Motor neuron (in vitro differentiated cells): ENCODE measurements at regions not wholly inside any gene's neighbourhood (a gene's known extent, or its start where the extent isn't known, plus 50 kb on each side); places are given as distances from the start of the nearest gene placed in this dataset.

Experiments
- ATAC-seq, 8 experiments: fragments of 200-7000 bp; cut with Tn5 transposase; replicated peaks in 6 of 8; 2 replicates each; pipeline ENCODE4 v1.8.0; 2021; ENCODE audit warnings: mild to moderate bottlenecking in 8 of 8, moderate library complexity in 8 of 8
- H3K27ac ChIP-seq, 2 donors: fragments of 250-450 bp; sonication (Bioruptor Pico); 2 replicates each; pipeline ENCODE4 v1.9.0; 2021; ENCODE audit warnings: antibody characterized with exemption in 2 of 2, mild to moderate bottlenecking in 2 of 2, moderate library complexity in 1 of 2
- H3K4me1 ChIP-seq, 2 donors: fragments of 250-450 bp; sonication (Bioruptor Pico); replicated peaks in 1 of 2; 2 replicates each; pipeline ENCODE4 v1.6.1; 2021; ENCODE audit warnings: antibody characterized with exemption in 2 of 2, mild to moderate bottlenecking in 2 of 2, moderate library complexity in 1 of 2
- H3K4me3 ChIP-seq, 5 donors: fragments of 250-450 bp; sonication (Bioruptor Pico); 2 replicates each; pipeline ENCODE4 v1.9.0; 2021; ENCODE audit warnings: antibody characterized with exemption in 5 of 5, mild to moderate bottlenecking in 5 of 5, moderate library complexity in 4 of 5
- WGBS, 10 experiments: fragments of 450-650 bp; shearing (Covaris generic); methylation state at CpG; one replicate each; pipeline ENCODE4 v1.0.0; 2022; 5-methylcytosine and 5-hydroxymethylcytosine counted together
- in situ Hi-C, 9 experiments: fragments of 400-800 bp; cut with MboI; loops; one replicate each; pipeline ENCODE4 v1.15.0; 2021; ENCODE audit warnings: low sequenced_read_pairs in 9 of 9, low pct_unique_long_range_greater_than_20kb in 2 of 9; ENCODE audit not compliant: unreplicated experiment in 9 of 9

DNA sequence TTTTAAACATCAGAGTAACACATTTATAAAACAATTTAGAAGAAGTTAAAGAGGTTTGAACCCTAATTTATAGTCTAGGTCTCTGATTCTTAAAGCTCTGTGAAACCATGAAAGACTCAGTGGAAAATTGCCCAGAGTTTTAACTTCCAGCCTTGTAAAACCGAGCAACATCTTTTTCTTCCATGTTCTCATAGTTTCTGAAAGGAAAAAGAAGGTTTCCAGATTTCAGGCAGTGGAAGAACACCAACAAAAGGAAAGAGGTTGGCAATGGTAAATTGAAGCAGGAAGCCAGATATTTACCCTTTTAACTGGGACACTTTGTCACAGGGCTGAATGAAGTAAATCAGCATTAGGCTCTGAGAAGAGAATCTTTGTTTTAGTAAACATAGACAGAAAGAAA lies 1999.3 kb downstream of the MAT2B start:
- Histone ChIP-seq H3K4me1 (no peaks in the 10 kb centered on the region), H3K4me3 (no peak overlapping the region), H3K27ac (no peak overlapping the region)
- WGBS, 10 experiments, result 0 to 92% (median 71%) methylated on average over 1 of the region's 1 CpG; no CpG with 5 or more reads in 1 of the 10 experiments
- ATAC-seq, result no peak
- in situ Hi-C loops, result no loop called here

DNA sequence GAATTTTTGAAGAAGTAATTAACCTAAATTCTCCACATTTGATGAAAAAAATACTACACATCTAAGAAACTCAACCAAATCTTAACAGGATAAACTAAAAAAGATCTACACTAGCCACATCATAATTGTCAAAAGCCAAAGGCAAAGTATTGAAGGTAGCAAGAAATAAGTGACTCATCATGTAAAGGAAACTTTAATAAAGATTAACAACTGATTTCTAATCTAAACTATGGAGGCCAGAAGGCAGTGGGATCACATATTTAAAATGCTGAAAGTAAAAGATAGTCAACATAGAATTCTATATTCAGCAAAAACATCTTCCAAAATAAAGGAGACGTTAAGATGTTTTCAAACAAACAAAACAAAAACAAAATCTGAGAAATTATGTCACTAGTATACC lies 2002.9 kb downstream of the MAT2B start:
- Histone ChIP-seq H3K4me1 (no peaks in the 10 kb centered on the region), H3K27ac (no peak overlapping the region), H3K4me3 (no peak overlapping the region)
- ATAC-seq, result no peak
- in situ Hi-C loops, result no loop called here
- whole genome bisulfite sequencing, 10 experiments, result 5 to 100% (median 81%) methylated on average over 1 of the region's 1 CpG

GRCh38 chr5:165508861-165509260 lies 2003.4 kb downstream of the MAT2B start:
- Histone ChIP-seq H3K4me3 (no peak overlapping the region), H3K27ac (no peak overlapping the region), H3K4me1 (no peaks in the 10 kb centered on the region)
- in situ Hi-C loops, result no loop called here
- ATAC-seq, result no peak

- Histone ChIP-seq H3K4me1 (peaks cover 4 to 11% of the 10 kb centered on the region in 2 donors), H3K27ac (no peak overlapping the region), H3K4me3 (no peak overlapping the region)
- ATAC-seq, result peak in 3 of 8 experiments; percentile 30 to 77 (median 46)
- WGBS, 10 experiments, result 6 to 86% (median 56%) methylated on average over 3 to 8 of the region's 8 CpGs; no CpG with 5 or more reads in 1 of the 10 experiments
- in situ Hi-C loops, result no loop called here
Measured at GRCh38 chr5:165521816-165522610, 2016.6 kb downstream of the MAT2B start.

DNA sequence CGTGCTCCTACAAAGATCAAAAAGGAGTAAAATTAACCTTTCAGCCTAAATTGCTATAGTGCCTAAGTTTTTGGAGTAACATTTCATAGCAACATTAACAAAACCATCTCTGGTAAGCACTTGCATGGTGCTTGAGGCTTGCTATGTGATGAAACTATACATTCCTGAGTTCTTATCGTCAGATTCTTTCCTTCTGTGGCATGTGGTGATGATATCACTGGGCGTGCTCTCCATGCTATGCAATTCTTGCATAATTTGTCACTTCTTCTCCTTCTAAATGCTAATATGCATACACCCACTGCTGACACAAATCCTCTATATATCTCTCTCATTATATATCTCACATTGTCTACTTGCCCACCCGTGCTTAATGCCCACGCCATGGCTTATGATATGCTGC lies 2019.9 kb downstream of the MAT2B start:
- Histone ChIP-seq H3K27ac (no peak overlapping the region), H3K4me3 (no peak overlapping the region), H3K4me1 (peaks cover 4 to 11% of the 10 kb centered on the region in 2 donors)
- in situ Hi-C loops, result no loop called here
- 4 to 100% (median 82%) methylated on average over 1 to 5 of the region's 5 CpGs for WGBS, 10 experiments
- peak in 4 of 8 experiments; percentile 35 to 100 (median 96) for ATAC-seq

DNA sequence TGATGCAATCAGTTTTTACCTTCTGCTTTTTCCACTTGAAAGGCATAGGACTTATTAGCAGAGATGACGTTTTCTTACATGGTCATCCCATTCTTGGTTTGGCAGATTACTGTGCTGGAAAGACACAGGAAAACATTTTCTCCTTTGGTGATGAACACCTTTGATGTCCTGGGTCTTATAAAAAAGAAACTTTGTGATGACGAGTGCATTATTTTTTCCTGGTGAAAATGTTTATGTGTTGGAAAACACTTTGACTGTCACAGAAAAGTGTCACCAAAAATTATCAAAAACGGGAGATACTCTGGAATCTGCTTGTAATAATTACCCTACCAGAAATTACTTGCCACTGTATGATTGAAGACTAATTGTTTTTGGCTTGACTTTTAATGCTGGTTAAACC lies 2020.9 kb downstream of the MAT2B start:
- 0 to 100% (median 80%) methylated on average over 2 to 3 of the region's 3 CpGs for WGBS, 10 experiments
- ATAC-seq, result no peak
- no peak overlapping the region for H3K4me3 ChIP-seq
- H3K4me1 ChIP-seq, result peaks cover 4 to 9% of the 10 kb centered on the region in 2 donors
- in situ Hi-C loops, result no loop called here
- no peak overlapping the region for H3K27ac ChIP-seq

- Histone ChIP-seq H3K4me3 (no peak overlapping the region), H3K4me1 (no peaks in the 10 kb centered on the region), H3K27ac (no peak overlapping the region)
- in situ Hi-C loops, result no loop called here
- no peak for ATAC-seq
- 17 to 90% (median 63%) methylated on average over 1 to 4 of the region's 4 CpGs; no CpG with 5 or more reads in 1 of the 10 experiments for WGBS, 10 experiments
Measured at GRCh38 chr5:165527577-165527976, 2022.2 kb downstream of the MAT2B start.

DNA sequence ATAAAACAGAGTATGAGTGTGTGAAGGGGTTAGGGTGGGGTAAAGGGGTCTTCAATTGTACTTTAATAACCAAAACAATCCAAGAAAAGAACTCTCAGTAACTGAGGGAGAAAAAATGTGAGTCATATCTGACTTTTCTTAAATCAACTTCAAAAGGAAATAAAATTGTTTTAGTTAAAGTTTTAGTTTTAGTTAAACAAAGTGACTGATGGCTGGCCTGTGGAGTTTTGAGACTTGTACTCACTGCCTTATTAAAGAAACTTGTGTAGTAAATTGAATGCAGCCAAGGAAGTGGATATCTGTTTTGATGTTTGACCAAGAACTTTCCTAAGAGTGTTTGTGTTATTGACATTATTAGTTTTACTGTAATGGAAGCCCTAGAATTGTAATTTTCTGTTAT lies 2032.6 kb downstream of the MAT2B start:
- in situ Hi-C loops, result no loop called here
- Histone ChIP-seq H3K27ac (no peak overlapping the region), H3K4me1 (no peaks in the 10 kb centered on the region), H3K4me3 (no peak overlapping the region)
- ATAC-seq, result no peak

DNA sequence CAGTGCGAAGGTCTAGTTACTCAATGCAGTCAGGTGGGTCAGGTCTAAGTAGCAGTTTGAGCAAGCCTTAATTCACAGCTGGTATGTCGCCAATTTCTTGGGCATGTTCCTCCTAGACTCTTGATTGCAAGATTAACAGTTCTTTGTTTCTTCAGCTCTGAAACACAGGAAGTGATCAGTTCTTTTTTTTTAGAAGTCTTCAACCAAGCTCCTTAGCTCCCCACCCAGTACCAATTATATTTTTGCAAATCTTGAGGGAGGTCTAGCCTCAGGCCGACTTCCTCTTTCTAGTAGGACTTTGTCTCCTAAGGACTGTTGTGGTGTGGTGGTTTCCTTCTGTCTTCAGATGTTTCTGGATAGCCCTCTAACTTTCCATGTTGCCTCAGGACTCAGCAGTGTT lies 2054.2 kb downstream of the MAT2B start:
- Histone ChIP-seq H3K27ac (no peak overlapping the region), H3K4me3 (no peak overlapping the region), H3K4me1 (no peaks in the 10 kb centered on the region)
- WGBS, 10 experiments, result 23 to 100% (median 87%) methylated on average over 1 to 3 of the region's 3 CpGs
- in situ Hi-C loops, result no loop called here
- ATAC-seq, result no peak

DNA sequence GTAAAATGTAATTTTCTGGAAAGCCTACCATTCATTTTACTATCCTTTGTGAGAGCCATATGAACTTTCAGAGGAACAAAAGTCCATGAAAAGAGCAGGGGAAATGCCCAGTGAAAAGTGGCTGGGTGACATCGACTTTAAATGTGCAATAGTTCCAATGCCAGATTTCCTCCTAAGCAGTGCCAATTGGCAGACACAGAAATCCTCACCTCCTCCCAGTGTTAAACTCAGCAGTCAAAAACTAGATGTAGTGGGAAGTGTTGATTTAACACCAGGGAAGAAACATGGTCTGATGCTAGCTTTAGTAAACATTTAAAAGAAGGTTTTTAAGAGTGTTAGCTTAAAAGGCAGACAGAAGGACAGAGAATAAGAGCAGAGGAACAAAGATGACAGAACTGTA lies 2055.2 kb downstream of the MAT2B start:
- WGBS, 10 experiments, result 0 to 100% (median 49%) methylated on average over 1 of the region's 1 CpG; no CpG with 5 or more reads in 2 of the 10 experiments
- H3K4me3 ChIP-seq, result no peak overlapping the region
- no peak for ATAC-seq
- H3K4me1 ChIP-seq, result peaks cover 0 to 4% of the 10 kb centered on the region in 2 donors
- no peak overlapping the region for H3K27ac ChIP-seq
- in situ Hi-C loops, result no loop called here

- 10 to 84% (median 66%) methylated on average over 1 to 4 of the region's 4 CpGs; no CpG with 5 or more reads in 1 of the 10 experiments for WGBS, 10 experiments
- in situ Hi-C loops, result no loop called here
- H3K27ac ChIP-seq, result no peak overlapping the region
- no peak overlapping the region for H3K4me3 ChIP-seq
- H3K4me1 ChIP-seq, result peaks cover 0 to 4% of the 10 kb centered on the region in 2 donors
- no peak for ATAC-seq
Measured at GRCh38 chr5:165565911-165566310, 2060.5 kb downstream of the MAT2B start.

GRCh38 chr5:165569551-165569950 lies 2064.1 kb downstream of the MAT2B start:
- no peak for ATAC-seq
- 10 to 100% (median 58%) methylated on average over 2 to 5 of the region's 7 CpGs; no CpG with 5 or more reads in 4 of the 10 experiments for WGBS, 10 experiments
- Histone ChIP-seq H3K4me3 (no peak overlapping the region), H3K27ac (no peak overlapping the region), H3K4me1 (peaks cover 0 to 4% of the 10 kb centered on the region in 2 donors)
- in situ Hi-C loops, result no loop called here

GRCh38 chr5:165573445-165573844 lies 2068.0 kb downstream of the MAT2B start:
- in situ Hi-C loops, result no loop called here
- no peak overlapping the region for H3K4me3 ChIP-seq
- no peak for ATAC-seq
- H3K4me1 ChIP-seq, result no peaks in the 10 kb centered on the region
- H3K27ac ChIP-seq, result no peak overlapping the region
- 4 to 100% (median 75%) methylated on average over 1 to 4 of the region's 4 CpGs; no CpG with 5 or more reads in 1 of the 10 experiments for WGBS, 10 experiments

DNA sequence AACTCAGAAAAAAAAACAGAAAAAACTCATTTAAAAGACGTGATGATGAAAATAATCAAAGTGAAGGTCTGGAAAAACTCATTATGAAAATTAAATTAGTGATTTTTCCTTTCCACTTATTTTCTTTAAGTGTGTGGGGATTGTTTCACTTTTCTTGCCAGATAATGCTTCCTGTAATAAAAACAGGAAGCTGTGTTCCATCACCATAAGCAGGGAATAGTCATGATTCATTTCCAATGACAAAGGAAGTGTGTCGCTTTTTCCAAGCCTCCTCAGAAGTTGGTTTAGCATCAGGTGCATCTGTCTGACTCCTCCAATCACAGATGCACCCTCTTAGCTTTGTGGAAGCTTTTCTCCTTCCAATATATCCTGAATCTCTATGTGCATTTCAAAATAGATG lies 2068.7 kb downstream of the MAT2B start:
- in situ Hi-C loops, result no loop called here
- H3K4me1 ChIP-seq, result no peaks in the 10 kb centered on the region
- no peak for ATAC-seq
- no peak overlapping the region for H3K4me3 ChIP-seq
- 0 to 91% (median 50%) methylated on average over 1 to 2 of the region's 2 CpGs; no CpG with 5 or more reads in 1 of the 10 experiments for WGBS, 10 experiments
- H3K27ac ChIP-seq, result no peak overlapping the region
